HepG2 (cell line): ENCODE measurements at regions not wholly inside any gene's neighbourhood (a gene's known extent, or its start where the extent isn't known, plus 50 kb on each side); places are given as distances from the start of the nearest gene placed in this dataset.

Experiments
- DBP ChIP-seq: sonication (generic); formaldehyde crosslinking; IDR thresholded peaks from 2 replicates; pipeline ENCODE4 v1.4.0; 2020; ENCODE audit warnings: missing genetic modification reagents; ENCODE audit errors: not compliant biosample characterization
- SNRNP70 ChIP-seq: fragments of 200-400 bp; formaldehyde crosslinking; IDR thresholded peaks from 2 replicates; pipeline ENCODE4 v1.6.1; 2017; ENCODE audit warnings: mild to moderate bottlenecking, low read depth, low read length, moderate library complexity
- UBTF ChIP-seq: sonication (generic); formaldehyde crosslinking; IDR thresholded peaks from 2 replicates; pipeline ENCODE4 v1.4.0; 2020; ENCODE audit warnings: mild to moderate bottlenecking, missing genetic modification reagents
- ZBTB38 ChIP-seq: sonication (generic); formaldehyde crosslinking; IDR thresholded peaks from 2 replicates; pipeline ENCODE4 v1.5.1; 2020; ENCODE audit warnings: mild to moderate bottlenecking, missing genetic modification reagents
- ZBTB7A ChIP-seq: sonication (generic); formaldehyde crosslinking; IDR thresholded peaks from 2 replicates; pipeline ENCODE4 v1.8.0; 2022; ENCODE audit warnings: mild to moderate bottlenecking, missing genetic modification reagents
- ZBTB8A ChIP-seq: sonication (generic); formaldehyde crosslinking; IDR thresholded peaks from 2 replicates; pipeline ENCODE4 v1.4.0; 2020; ENCODE audit warnings: mild to moderate bottlenecking, low read depth, missing genetic modification reagents, borderline replicate concordance
- ZFP90 ChIP-seq: sonication (generic); formaldehyde crosslinking; IDR thresholded peaks from 2 replicates; pipeline ENCODE4 v1.8.0; 2022; ENCODE audit warnings: missing genetic modification reagents, mild to moderate bottlenecking, inconsistent platforms, borderline replicate concordance
- ZHX1 ChIP-seq: sonication (generic); formaldehyde crosslinking; IDR thresholded peaks from 2 replicates; pipeline ENCODE4 v1.8.1; 2022; ENCODE audit warnings: low read depth, mild to moderate bottlenecking, missing genetic modification reagents
- ZMAT3 ChIP-seq: sonication (generic); formaldehyde crosslinking; conservative IDR thresholded peaks from 2 replicates; pipeline ENCODE4 v1.7.0; 2021; ENCODE audit warnings: missing genetic modification reagents
- ZMAT5 ChIP-seq: sonication (generic); formaldehyde crosslinking; IDR thresholded peaks from 2 replicates; pipeline ENCODE4 v1.5.0; 2020; ENCODE audit warnings: mild to moderate bottlenecking, low read depth, missing genetic modification reagents, borderline replicate concordance
- ZNF136 ChIP-seq: sonication (generic); formaldehyde crosslinking; IDR thresholded peaks from 2 replicates; pipeline ENCODE4 v1.8.1; 2022; ENCODE audit warnings: low read depth, mild to moderate bottlenecking, moderate library complexity, missing genetic modification reagents
- ZNF317 ChIP-seq: sonication (generic); formaldehyde crosslinking; IDR thresholded peaks from 2 replicates; pipeline ENCODE4 v1.5.0; 2020; ENCODE audit warnings: mild to moderate bottlenecking, missing genetic modification reagents
- ZNF550 ChIP-seq: sonication (generic); formaldehyde crosslinking; IDR thresholded peaks from 2 replicates; pipeline ENCODE4 v1.4.0; 2020; ENCODE audit warnings: mild to moderate bottlenecking, missing genetic modification reagents, borderline replicate concordance
- ZNF749 ChIP-seq: sonication (generic); formaldehyde crosslinking; IDR thresholded peaks from 2 replicates; pipeline ENCODE4 v1.8.0; 2022; ENCODE audit warnings: mild to moderate bottlenecking, missing genetic modification reagents, moderate library complexity, borderline replicate concordance
- ZNF761 ChIP-seq: sonication (generic); formaldehyde crosslinking; conservative IDR thresholded peaks from 2 replicates; pipeline ENCODE4 v1.4.0; 2020; ENCODE audit warnings: mild to moderate bottlenecking, missing genetic modification reagents
- ZNF788 ChIP-seq: sonication (generic); formaldehyde crosslinking; IDR thresholded peaks from 2 replicates; pipeline ENCODE4 v1.5.0; 2020; ENCODE audit warnings: mild to moderate bottlenecking, missing genetic modification reagents, borderline replicate concordance
- TF ChIP-seq, protein P1 (sequence below), 2 experiments: sonication (generic) in 1 of 2; formaldehyde crosslinking in 1 of 2; IDR thresholded peaks; 2 replicates each; pipeline versions ENCODE4 v1.4.0 to v1.6.1; 2016 to 2020; ENCODE audit warnings: borderline replicate concordance in 1 of 2, low read depth in 1 of 2, mild to moderate bottlenecking in 1 of 2, missing genetic modification reagents in 1 of 2

DNA sequence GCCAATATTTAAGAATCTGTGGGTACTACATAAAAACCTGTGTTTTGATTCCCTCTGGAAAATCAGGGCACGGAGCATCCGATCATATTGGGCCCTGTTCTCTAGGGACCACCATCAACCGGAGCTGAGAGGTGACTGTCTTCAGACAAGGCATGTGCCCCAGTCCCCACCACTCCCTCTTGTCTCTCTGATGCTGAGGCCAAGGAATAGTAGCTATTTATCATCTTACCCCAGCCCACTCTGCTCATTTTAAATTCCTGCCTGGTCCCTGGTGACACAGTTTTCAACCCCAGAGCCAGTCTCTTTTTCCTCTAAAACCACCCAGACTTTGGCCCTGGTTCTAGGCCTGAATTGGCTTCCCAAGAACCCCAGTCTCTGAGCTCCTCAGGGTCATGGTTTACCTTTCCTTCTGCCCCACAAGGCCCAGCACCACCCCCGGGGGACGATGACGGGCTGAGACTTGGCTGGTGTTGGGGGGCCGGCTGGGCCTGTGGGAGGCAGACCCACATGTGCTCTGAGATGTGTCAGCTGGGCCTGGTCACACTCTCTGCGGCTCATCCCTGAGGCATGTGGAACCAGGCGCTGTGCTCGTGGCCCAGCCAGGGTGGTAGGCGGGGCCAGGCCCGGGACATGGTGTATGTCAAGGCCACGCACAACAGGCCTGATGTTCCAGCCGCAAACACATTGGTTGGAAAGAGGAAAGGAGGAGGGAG, 114.4 kb downstream of the CEBPB start (continued):
- TF ChIP-seq, protein P1, sequence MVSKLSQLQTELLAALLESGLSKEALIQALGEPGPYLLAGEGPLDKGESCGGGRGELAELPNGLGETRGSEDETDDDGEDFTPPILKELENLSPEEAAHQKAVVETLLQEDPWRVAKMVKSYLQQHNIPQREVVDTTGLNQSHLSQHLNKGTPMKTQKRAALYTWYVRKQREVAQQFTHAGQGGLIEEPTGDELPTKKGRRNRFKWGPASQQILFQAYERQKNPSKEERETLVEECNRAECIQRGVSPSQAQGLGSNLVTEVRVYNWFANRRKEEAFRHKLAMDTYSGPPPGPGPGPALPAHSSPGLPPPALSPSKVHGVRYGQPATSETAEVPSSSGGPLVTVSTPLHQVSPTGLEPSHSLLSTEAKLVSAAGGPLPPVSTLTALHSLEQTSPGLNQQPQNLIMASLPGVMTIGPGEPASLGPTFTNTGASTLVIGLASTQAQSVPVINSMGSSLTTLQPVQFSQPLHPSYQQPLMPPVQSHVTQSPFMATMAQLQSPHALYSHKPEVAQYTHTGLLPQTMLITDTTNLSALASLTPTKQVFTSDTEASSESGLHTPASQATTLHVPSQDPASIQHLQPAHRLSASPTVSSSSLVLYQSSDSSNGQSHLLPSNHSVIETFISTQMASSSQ (IDR thresholded peaks at IDR 0.05; ENCODE audit: low read depth) = no peak
- TF ChIP-seq, protein P1 (CRISPR knock-in tag; IDR thresholded peaks at IDR 0.05; ENCODE audit: borderline replicate concordance) = peak; percentile 59
- no peak for TF ChIP-seq SNRNP70
- peak; percentile 94; the same call in 1 of the 2 replicates for TF ChIP-seq ZHX1
- TF ChIP-seq ZMAT5 (CRISPR knock-in tag) = 0 out of 2 replicates have a peak, but pooled peaks have one; percentile 86
- peak; percentile 100 for TF ChIP-seq ZMAT3 (CRISPR knock-in tag)
- peak; percentile 95 for TF ChIP-seq ZFP90 (CRISPR knock-in tag)
- no peak for TF ChIP-seq ZBTB8A (CRISPR knock-in tag)
- no peak for TF ChIP-seq ZNF550 (CRISPR knock-in tag)
- no peak for TF ChIP-seq ZNF136 (CRISPR knock-in tag)
- TF ChIP-seq ZBTB38 (CRISPR knock-in tag) = peak; percentile 98
- TF ChIP-seq ZNF749 (CRISPR knock-in tag) = peak; percentile 98
- TF ChIP-seq UBTF (CRISPR knock-in tag) = peak; percentile 92
- TF ChIP-seq DBP = peak; percentile 99
- peak; percentile 91 for TF ChIP-seq ZNF317 (CRISPR knock-in tag)
- no peak; the same call in 1 of the 2 replicates for TF ChIP-seq ZNF761
- TF ChIP-seq ZBTB7A = peak; percentile 99
- peak; percentile 100 for TF ChIP-seq ZNF788 (CRISPR knock-in tag)
